ENCODE measurements at regions not wholly inside any gene's neighbourhood (a gene's known extent, or its start where the extent isn't known, plus 50 kb on each side); places are given as distances from the start of the nearest gene placed in this dataset.

GRCh38 chr16:6012716-6013115 is 915.1 kb upstream of the EEF2KMT start:
- TF ChIP-seq SUZ12 (IDR thresholded peaks at IDR 0.05; ENCODE audit: extremely low read depth, insufficient read depth, insufficient read length) (no peak), YY1 (IDR thresholded peaks at IDR 0.05; ENCODE audit: insufficient read depth, insufficient read length) (no peak)
